Colonic mucosa (tissue), 4 donors: ENCODE measurements at regions not wholly inside any gene's neighbourhood (a gene's known extent, or its start where the extent isn't known, plus 50 kb on each side); places are given as distances from the start of the nearest gene placed in this dataset.

ENCODE experiments used
- DNase-seq: peaks from one replicate; pipeline ENCODE4 v3.0.0-alpha.2; 2020
- H3K27ac ChIP-seq: fragments of 200-600 bp; one replicate; pipeline ENCODE4 v1.8.0; 2021
- H3K27me3 ChIP-seq: fragments of 200-600 bp; one replicate; pipeline ENCODE4 v1.8.0; 2021
- H3K36me3 ChIP-seq: fragments of 200-600 bp; one replicate; pipeline ENCODE4 v1.8.0; 2021
- H3K4me1 ChIP-seq: fragments of 200-600 bp; one replicate; pipeline ENCODE4 v1.8.0; 2021; ENCODE audit warnings: mild to moderate bottlenecking
- H3K4me3 ChIP-seq: fragments of 200-600 bp; one replicate; pipeline ENCODE4 v1.8.0; 2021
- H3K9ac ChIP-seq, 2 donors: one replicate each; pipeline ENCODE4 v1.7.0; 2013; ENCODE audit warnings: control low read depth in 2 of 2, low read depth in 2 of 2, low read length in 2 of 2
- H3K9me3 ChIP-seq: fragments of 200-600 bp; one replicate; pipeline ENCODE4 v1.8.0; 2021
- intact Hi-C: fragments of 100-400 bp; cut with DNase I; formaldehyde crosslinking; loops from one replicate; pipeline ENCODE4 v1.14.1; 2022
- TF ChIP-seq, protein P1 (sequence below): fragments of 200-600 bp; IDR thresholded peaks from one replicate; pipeline ENCODE4 v1.8.0; 2022; ENCODE audit warnings: antibody characterized with exemption, mild to moderate bottlenecking
- donor health status: healthy.
- donor health status: DM: no; HTN: no; CAD: no.
- donor health status: DM: no; HTN: no; CAD: no.

DNA sequence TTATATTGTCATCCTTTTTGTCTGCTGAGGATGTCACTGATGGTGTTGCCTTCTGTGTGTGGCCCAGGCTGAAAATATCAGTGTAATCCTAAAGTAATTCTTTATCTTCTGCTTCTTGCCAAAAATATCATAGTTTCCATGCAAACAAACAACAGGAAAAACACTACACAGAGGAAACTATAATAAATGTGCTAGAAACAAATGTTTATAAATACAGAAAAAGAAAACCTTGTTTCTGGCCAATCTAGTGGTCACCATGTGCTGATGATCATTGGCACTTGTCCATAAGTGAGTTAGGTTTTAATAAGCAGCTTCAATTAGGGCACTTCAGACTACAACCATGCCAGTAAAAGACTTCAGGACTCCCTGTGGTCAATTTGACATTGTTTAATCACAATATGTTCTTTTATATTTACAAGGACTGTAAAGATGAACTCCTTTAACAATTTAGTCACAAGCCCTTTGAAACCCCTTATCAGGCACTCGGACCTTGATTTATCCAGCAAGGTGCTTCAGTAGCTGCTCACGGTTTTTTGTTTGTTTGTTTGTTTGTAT, 124.8 kb downstream of the TMTC3 start:
- H3K27me3 ChIP-seq: no peaks in the 10 kb centered on the region
- H3K9ac ChIP-seq: no peak overlapping the region
- TF ChIP-seq, protein P1, sequence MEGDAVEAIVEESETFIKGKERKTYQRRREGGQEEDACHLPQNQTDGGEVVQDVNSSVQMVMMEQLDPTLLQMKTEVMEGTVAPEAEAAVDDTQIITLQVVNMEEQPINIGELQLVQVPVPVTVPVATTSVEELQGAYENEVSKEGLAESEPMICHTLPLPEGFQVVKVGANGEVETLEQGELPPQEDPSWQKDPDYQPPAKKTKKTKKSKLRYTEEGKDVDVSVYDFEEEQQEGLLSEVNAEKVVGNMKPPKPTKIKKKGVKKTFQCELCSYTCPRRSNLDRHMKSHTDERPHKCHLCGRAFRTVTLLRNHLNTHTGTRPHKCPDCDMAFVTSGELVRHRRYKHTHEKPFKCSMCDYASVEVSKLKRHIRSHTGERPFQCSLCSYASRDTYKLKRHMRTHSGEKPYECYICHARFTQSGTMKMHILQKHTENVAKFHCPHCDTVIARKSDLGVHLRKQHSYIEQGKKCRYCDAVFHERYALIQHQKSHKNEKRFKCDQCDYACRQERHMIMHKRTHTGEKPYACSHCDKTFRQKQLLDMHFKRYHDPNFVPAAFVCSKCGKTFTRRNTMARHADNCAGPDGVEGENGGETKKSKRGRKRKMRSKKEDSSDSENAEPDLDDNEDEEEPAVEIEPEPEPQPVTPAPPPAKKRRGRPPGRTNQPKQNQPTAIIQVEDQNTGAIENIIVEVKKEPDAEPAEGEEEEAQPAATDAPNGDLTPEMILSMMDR: no peak
- no peaks in the 10 kb centered on the region for H3K4me1 ChIP-seq
- intact Hi-C loops: no loop called here
- no peak for DNase-seq
- no peak overlapping the region for H3K4me3 ChIP-seq
- H3K36me3 ChIP-seq: no peaks in the 10 kb centered on the region
- H3K27ac ChIP-seq: no peak overlapping the region
- H3K9me3 ChIP-seq: no peaks in the 10 kb centered on the region

DNA sequence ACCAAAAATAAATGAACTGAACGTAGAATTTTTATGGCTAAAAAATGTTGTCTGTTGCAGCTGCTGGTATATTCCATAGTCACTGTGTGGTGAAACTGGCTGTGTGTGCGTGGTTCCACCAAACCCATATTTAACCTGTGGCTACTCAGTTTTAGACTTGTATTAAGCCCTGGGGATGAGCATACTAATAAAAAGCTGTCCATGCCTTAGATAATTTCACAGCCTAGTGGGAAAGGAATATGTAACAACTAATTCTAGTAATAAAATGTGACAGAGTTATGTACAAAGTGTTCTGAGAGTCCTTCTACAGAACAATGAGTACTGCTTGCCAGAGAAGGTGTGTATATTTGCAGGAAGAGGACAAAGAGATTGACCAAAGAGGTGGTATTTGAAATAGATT, 125.5 kb downstream of the TMTC3 start:
- TF ChIP-seq, protein P1: no peak
- Histone ChIP-seq H3K9ac (no peak overlapping the region), H3K36me3 (no peaks in the 10 kb centered on the region), H3K4me3 (no peak overlapping the region), H3K27ac (no peak overlapping the region), H3K9me3 (no peaks in the 10 kb centered on the region), H3K4me1 (no peaks in the 10 kb centered on the region), H3K27me3 (no peaks in the 10 kb centered on the region)
- intact Hi-C loops: no loop called here
- no peak for DNase-seq

DNA sequence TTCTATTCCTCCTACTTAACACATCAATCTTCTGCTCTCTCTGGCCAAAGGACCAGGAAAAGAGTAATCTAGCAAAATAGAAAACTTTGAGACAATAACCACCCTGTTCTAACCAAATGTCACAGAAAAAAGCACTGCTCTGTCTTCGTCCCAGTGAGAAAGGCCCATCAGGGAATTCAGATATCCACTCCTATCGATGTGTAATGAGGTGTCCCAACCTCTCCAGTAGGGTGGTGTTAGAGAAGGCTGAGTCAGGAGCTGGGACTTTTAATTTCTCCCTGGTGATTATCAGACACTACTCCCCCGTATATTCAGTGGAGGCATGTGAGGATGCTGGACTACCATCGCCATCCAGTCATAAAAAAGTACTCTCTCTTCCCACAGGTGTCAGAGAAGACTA, 130.3 kb downstream of the TMTC3 start:
- H3K4me1 ChIP-seq: no peaks in the 10 kb centered on the region
- intact Hi-C loops: no loop called here
- H3K36me3 ChIP-seq: no peaks in the 10 kb centered on the region
- no peak overlapping the region for H3K4me3 ChIP-seq
- DNase-seq: no peak
- no peak overlapping the region for H3K27ac ChIP-seq
- TF ChIP-seq, protein P1: no peak
- H3K27me3 ChIP-seq: no peaks in the 10 kb centered on the region
- H3K9me3 ChIP-seq: no peaks in the 10 kb centered on the region
- no peak overlapping the region for H3K9ac ChIP-seq

DNA sequence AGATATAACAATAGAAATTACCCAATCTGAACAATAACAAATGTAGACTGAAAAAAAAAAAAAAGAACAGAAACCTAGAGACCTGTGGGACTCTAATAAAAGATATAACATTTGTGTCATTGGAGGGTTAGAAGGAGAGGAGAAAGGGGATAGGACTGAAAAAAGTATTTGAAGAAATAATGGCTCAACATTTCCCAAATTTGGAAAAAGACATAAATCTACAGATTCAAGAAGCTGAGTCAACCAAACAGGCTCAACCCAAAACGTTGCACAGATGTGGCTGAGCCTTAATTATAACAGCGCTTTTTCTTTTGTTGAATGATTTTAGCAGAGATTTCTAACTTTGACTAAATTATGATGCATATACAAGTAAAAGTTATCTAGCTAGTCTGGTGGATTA, 131.3 kb downstream of the TMTC3 start:
- H3K27ac ChIP-seq: no peak overlapping the region
- no peaks in the 10 kb centered on the region for H3K9me3 ChIP-seq
- no peak overlapping the region for H3K9ac ChIP-seq
- DNase-seq: no peak
- intact Hi-C loops: no loop called here
- no peaks in the 10 kb centered on the region for H3K27me3 ChIP-seq
- H3K4me1 ChIP-seq: no peaks in the 10 kb centered on the region
- TF ChIP-seq, protein P1: no peak
- H3K36me3 ChIP-seq: no peaks in the 10 kb centered on the region
- H3K4me3 ChIP-seq: no peak overlapping the region

DNA sequence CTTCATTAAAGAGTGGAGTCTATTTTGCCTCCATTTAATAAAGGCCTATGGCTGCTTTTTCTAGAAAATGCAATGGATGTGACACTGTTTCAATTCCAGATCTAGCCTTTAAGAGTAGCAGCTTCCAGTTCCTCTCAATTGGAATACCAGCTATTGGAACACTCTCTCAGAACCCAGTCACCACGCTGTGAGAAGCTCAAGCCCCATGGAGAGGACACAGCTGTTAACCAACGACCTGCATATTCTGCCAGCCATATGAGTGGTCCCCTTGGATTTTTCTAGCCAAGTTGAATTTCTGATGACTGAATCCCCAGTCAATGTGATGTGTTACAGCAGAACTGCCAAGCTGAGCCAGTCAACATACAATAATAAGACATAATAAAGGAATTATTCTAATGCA, 131.8 kb downstream of the TMTC3 start:
- DNase-seq: no peak
- no peak overlapping the region for H3K27ac ChIP-seq
- no peaks in the 10 kb centered on the region for H3K36me3 ChIP-seq
- TF ChIP-seq, protein P1: no peak
- no peak overlapping the region for H3K4me3 ChIP-seq
- H3K27me3 ChIP-seq: no peaks in the 10 kb centered on the region
- intact Hi-C loops: no loop called here
- H3K9me3 ChIP-seq: no peaks in the 10 kb centered on the region
- no peaks in the 10 kb centered on the region for H3K4me1 ChIP-seq
- no peak overlapping the region for H3K9ac ChIP-seq
